ENCODE measurements at regions not wholly inside any gene's neighbourhood (a gene's known extent, or its start where the extent isn't known, plus 50 kb on each side); places are given as distances from the start of the nearest gene placed in this dataset.

- no peaks in the 10 kb centered on the region for H3F3A ChIP-seq (replicated peaks; ENCODE audit: insufficient read depth)
These were observed 134.6 kb upstream of the TUT7 start for GRCh38 chr9:86488794-86489193.

GRCh38 chr9:86488345-86488744, 134.1 kb upstream of the TUT7 start:
- WGBS (ENCODE audit: low lambda C conversion rate) = 72% methylated on average over 6 of the region's 6 CpGs
- Histone ChIP-seq H3F3A (replicated peaks; ENCODE audit: insufficient read depth) (no peaks in the 10 kb centered on the region), H3K9me3 (no peaks in the 10 kb centered on the region), H3K27ac (ENCODE audit: low read depth in 2 of 2, low read length in 1 of 2) (no peak overlapping the region), H3K4me2 (no peak overlapping the region), H3K9me2 (no peaks in the 10 kb centered on the region), H3K79me2 (ENCODE audit: insufficient read depth) (no peaks in the 10 kb centered on the region), H3K36me3 (replicated peaks in 1 of 2; ENCODE audit: control insufficient read depth in 1 of 2, insufficient read depth in 2 of 2, low read length in 1 of 2) (no peaks in the 10 kb centered on the region), H4K20me1 (ENCODE audit: insufficient read depth) (no peaks in the 10 kb centered on the region), H3K4me3 (ENCODE audit: low read depth in 2 of 2, low read length in 1 of 2) (no peak overlapping the region), H3K27me3 (ENCODE audit: insufficient read depth) (no peaks in the 10 kb centered on the region), H3K4me1 (ENCODE audit: control insufficient read depth in 1 of 2, insufficient read depth in 2 of 2, low read depth in 1 of 2, low read length in 1 of 2) (no peaks in the 10 kb centered on the region; a peak in 2 of 4 replicates), H2AFZ (ENCODE audit: low read depth) (no peak overlapping the region), H3K9ac (no peak overlapping the region)
- ChIA-PET POLR2A (interaction anchor here (1.1 kb wide), 1 partner anchor 458 kb away, joined by 3 read pairs; no protein-coding TSS in a partner anchor), CTCF (interaction anchor here (0.6 to 5.9 kb wide), 19 partner anchors 14 to 851 kb away, joined by 3 to 112 read pairs (median 5); partner anchors contain the start of gene GAS1)
- TF ChIP-seq USF1 (IDR thresholded peaks at IDR 0.05; ENCODE audit: borderline replicate concordance, low read depth) = no peak
- no peak for TF ChIP-seq TAF1 (IDR thresholded peaks at IDR 0.05; ENCODE audit: borderline replicate concordance, low read depth, low read length)
- no peak for TF ChIP-seq PBX3 (IDR thresholded peaks at IDR 0.05)
- TF ChIP-seq POLR2AphosphoS5 (IDR thresholded peaks at IDR 0.05; ENCODE audit: low read depth, low read length) = no peak
- TF ChIP-seq RXRA (IDR thresholded peaks at IDR 0.05; ENCODE audit: borderline replicate concordance, low read depth) = no peak
- TF ChIP-seq CHD2 (IDR thresholded peaks at IDR 0.05; ENCODE audit: low read length, partially characterized antibody) = no peak
- no peak for TF ChIP-seq SIN3A (IDR thresholded peaks at IDR 0.05; ENCODE audit: borderline replicate concordance, low read depth, low read length)
- no peak for TF ChIP-seq ELF1 (IDR thresholded peaks at IDR 0.05)
- TF ChIP-seq ZBTB33 (IDR thresholded peaks at IDR 0.05; ENCODE audit: borderline replicate concordance, low read depth) = no peak
- TF ChIP-seq FOXJ3 (CRISPR knock-in tag; IDR thresholded peaks at IDR 0.05) = no peak
- no peak for DNase-seq

More at GRCh38 chr9:86488794-86489193, 134.6 kb upstream of the TUT7 start:
- no peaks in the 10 kb centered on the region for H3K27me3 ChIP-seq (ENCODE audit: insufficient read depth)
- no peak overlapping the region for H2AFZ ChIP-seq (ENCODE audit: low read depth)
- no peak for DNase-seq
- H3K79me2 ChIP-seq (ENCODE audit: insufficient read depth) = no peaks in the 10 kb centered on the region
- H3K36me3 ChIP-seq (replicated peaks in 1 of 2; ENCODE audit: control insufficient read depth in 1 of 2, insufficient read depth in 2 of 2, low read length in 1 of 2) = no peaks in the 10 kb centered on the region
- 76% methylated on average over 4 of the region's 7 CpGs for WGBS (ENCODE audit: low lambda C conversion rate)
- H3K9me3 ChIP-seq = no peaks in the 10 kb centered on the region
- H4K20me1 ChIP-seq (ENCODE audit: insufficient read depth) = no peaks in the 10 kb centered on the region
- no peak overlapping the region for H3K4me2 ChIP-seq
- H3K4me3 ChIP-seq (ENCODE audit: low read depth in 2 of 2, low read length in 1 of 2) = no peak overlapping the region
- no peak overlapping the region for H3K27ac ChIP-seq (ENCODE audit: low read depth in 2 of 2, low read length in 1 of 2)
- ChIA-PET CTCF (interaction anchor here (0.6 to 5.9 kb wide), 10 partner anchors 15 to 844 kb away, joined by 3 to 112 read pairs (median 6); partner anchors contain the start of gene GAS1), POLR2A (no interaction called here)
- no peaks in the 10 kb centered on the region; a peak in 2 of 4 replicates for H3K4me1 ChIP-seq (ENCODE audit: control insufficient read depth in 1 of 2, insufficient read depth in 2 of 2, low read depth in 1 of 2, low read length in 1 of 2)
- H3K9ac ChIP-seq = no peak overlapping the region
- TF ChIP-seq MAX (IDR thresholded peaks at IDR 0.05; ENCODE audit: low read depth) (no peak), IRF3 (IDR thresholded peaks at IDR 0.05; ENCODE audit: low read depth, low read length) (no peak), YY1 (IDR thresholded peaks at IDR 0.05; ENCODE audit: low read depth) (no peak), GABPA (IDR thresholded peaks at IDR 0.05; ENCODE audit: low read depth) (no peak), RFX5 (IDR thresholded peaks at IDR 0.05; ENCODE audit: low read length) (no peak), POLR2AphosphoS5 (IDR thresholded peaks at IDR 0.05; ENCODE audit: low read depth, low read length) (no peak), FOXJ3 (CRISPR knock-in tag; IDR thresholded peaks at IDR 0.05) (no peak), FOXM1 (IDR thresholded peaks at IDR 0.05; ENCODE audit: low read depth) (no peak), RCOR1 (IDR thresholded peaks at IDR 0.05; ENCODE audit: low read length) (no peak), TEAD4 (IDR thresholded peaks at IDR 0.05; ENCODE audit: borderline replicate concordance, insufficient read depth) (no peak)
- no peaks in the 10 kb centered on the region for H3K9me2 ChIP-seq

Data from SK-N-SH (cell line).